Bone marrow (tissue), 2 donors: ENCODE measurements at regions not wholly inside any gene's neighbourhood (a gene's known extent, or its start where the extent isn't known, plus 50 kb on each side); places are given as distances from the start of the nearest gene placed in this dataset.
A peak's percentile ranks its signal among the peaks of the same experiment; 100 is the strongest.

ENCODE experiments used
- DNase-seq, 2 donors: peaks; one replicate each; lab custom pipeline; 2025; lab: John Stamatoyannopoulos, UW

- DNase-seq = no peak
These were observed 69.0 kb upstream of the ASAP2 start for GRCh38 chr2:9137379-9138150.

GRCh38 chr2:9135822-9136558, 70.6 kb upstream of the ASAP2 start:
- no peak for DNase-seq

- no peak for DNase-seq
These were observed 79.3 kb upstream of the ASAP2 start for GRCh38 chr2:9127316-9127715.

- DNase-seq = no peak
These were observed 80.1 kb upstream of the ASAP2 start for GRCh38 chr2:9126540-9126939.

- DNase-seq = no peak
These were observed 82.3 kb upstream of the ASAP2 start for GRCh38 chr2:9124231-9124741.

GRCh38 chr2:9123069-9123468, 83.5 kb upstream of the ASAP2 start:
- DNase-seq = no peak

- DNase-seq = no peak
These were observed 84.2 kb upstream of the ASAP2 start for GRCh38 chr2:9122367-9122766.

GRCh38 chr2:9118383-9118960, 88.1 kb upstream of the ASAP2 start:
- no peak for DNase-seq

- DNase-seq = no peak
These were observed 91.4 kb upstream of the ASAP2 start for GRCh38 chr2:9115229-9115628.

- no peak for DNase-seq
These were observed 92.2 kb upstream of the ASAP2 start for GRCh38 chr2:9114458-9114857.

GRCh38 chr2:9113916-9114315, 92.7 kb upstream of the ASAP2 start:
- DNase-seq = no peak

- DNase-seq = no peak
These were observed 93.3 kb upstream of the ASAP2 start for GRCh38 chr2:9113262-9113661.

GRCh38 chr2:9112079-9112721, 94.4 kb upstream of the ASAP2 start:
- peak in 1 of 2 donors; percentile 52 for DNase-seq

- DNase-seq = no peak
These were observed 95.6 kb upstream of the ASAP2 start for GRCh38 chr2:9110893-9111569.

GRCh38 chr2:9110346-9110884, 96.2 kb upstream of the ASAP2 start:
- DNase-seq = no peak

- no peak for DNase-seq
These were observed 96.7 kb upstream of the ASAP2 start for GRCh38 chr2:9109871-9110270.

GRCh38 chr2:9108210-9108967, 98.2 kb upstream of the ASAP2 start:
- DNase-seq = no peak

- no peak for DNase-seq
These were observed 99.2 kb upstream of the ASAP2 start for GRCh38 chr2:9107168-9108025.

GRCh38 chr2:9106338-9107167, 100.1 kb upstream of the ASAP2 start:
- no peak for DNase-seq
